ENCODE measurements at regions not wholly inside any gene's neighbourhood (a gene's known extent, or its start where the extent isn't known, plus 50 kb on each side); places are given as distances from the start of the nearest gene placed in this dataset.
A peak's percentile ranks its signal among the peaks of the same experiment; 100 is the strongest.
"Not testable (repeated sequence)": the region's sequence is repeated elsewhere in the genome, so short reads cannot be mapped to it uniquely, and the experiment has no call there.

GRCh38 chr1:43015269-43015668, 56.6 kb upstream of the SLC2A1 start (continued):
- TF ChIP-seq GFI1 (CRISPR knock-in tag; IDR thresholded peaks at IDR 0.05; ENCODE audit: borderline replicate concordance), result no peak
- no peak for TF ChIP-seq MTA1 (CRISPR knock-in tag; IDR thresholded peaks at IDR 0.05; ENCODE audit: borderline replicate concordance)
- TF ChIP-seq, protein P1, sequence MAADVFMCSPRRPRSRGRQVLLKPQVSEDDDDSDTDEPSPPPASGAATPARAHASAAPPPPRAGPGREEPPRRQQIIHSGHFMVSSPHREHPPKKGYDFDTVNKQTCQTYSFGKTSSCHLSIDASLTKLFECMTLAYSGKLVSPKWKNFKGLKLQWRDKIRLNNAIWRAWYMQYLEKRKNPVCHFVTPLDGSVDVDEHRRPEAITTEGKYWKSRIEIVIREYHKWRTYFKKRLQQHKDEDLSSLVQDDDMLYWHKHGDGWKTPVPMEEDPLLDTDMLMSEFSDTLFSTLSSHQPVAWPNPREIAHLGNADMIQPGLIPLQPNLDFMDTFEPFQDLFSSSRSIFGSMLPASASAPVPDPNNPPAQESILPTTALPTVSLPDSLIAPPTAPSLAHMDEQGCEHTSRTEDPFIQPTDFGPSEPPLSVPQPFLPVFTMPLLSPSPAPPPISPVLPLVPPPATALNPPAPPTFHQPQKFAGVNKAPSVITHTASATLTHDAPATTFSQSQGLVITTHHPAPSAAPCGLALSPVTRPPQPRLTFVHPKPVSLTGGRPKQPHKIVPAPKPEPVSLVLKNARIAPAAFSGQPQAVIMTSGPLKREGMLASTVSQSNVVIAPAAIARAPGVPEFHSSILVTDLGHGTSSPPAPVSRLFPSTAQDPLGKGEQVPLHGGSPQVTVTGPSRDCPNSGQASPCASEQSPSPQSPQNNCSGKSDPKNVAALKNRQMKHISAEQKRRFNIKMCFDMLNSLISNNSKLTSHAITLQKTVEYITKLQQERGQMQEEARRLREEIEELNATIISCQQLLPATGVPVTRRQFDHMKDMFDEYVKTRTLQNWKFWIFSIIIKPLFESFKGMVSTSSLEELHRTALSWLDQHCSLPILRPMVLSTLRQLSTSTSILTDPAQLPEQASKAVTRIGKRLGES (CRISPR knock-in tag; IDR thresholded peaks at IDR 0.05; ENCODE audit: borderline replicate concordance), result no peak

- BruUV-seq (replicated peaks); H3K4me3 ChIP-seq (replicated peaks in 1 of 3; ENCODE audit: insufficient read depth in 1 of 3, low read depth in 2 of 3, low read length in 3 of 3); H2AFZ ChIP-seq (ENCODE audit: low read length); H3K9ac ChIP-seq (ENCODE audit: insufficient read depth, low read depth, low read length); in situ Hi-C loops (cut with HindIII; ENCODE audit: extremely low pct_ligation_motif_present, low pct_unique_long_range_greater_than_20kb); ATAC-seq; POLR2A ChIA-PET; DNase-seq (ENCODE audit: low spot score); H3K27me3 ChIP-seq (ENCODE audit: control insufficient read depth in 1 of 2, insufficient read depth in 2 of 2, low read length in 2 of 2); H4K20me1 ChIP-seq (ENCODE audit: insufficient read depth, low read length); H3K4me2 ChIP-seq (ENCODE audit: low read depth, low read length); CTCF ChIA-PET (ENCODE audit: low intra/inter-chr PET ratio, low total read pairs); intact Hi-C loops (cut with micrococcal nuclease; ENCODE audit: unreplicated experiment); H3K36me3 ChIP-seq (replicated peaks in 1 of 2; ENCODE audit: control insufficient read depth in 1 of 2, insufficient read depth in 2 of 2, low read length in 2 of 2); FAIRE-seq; H3K27ac ChIP-seq (ENCODE audit: extremely low read length, insufficient read depth, low read length); H3K79me2 ChIP-seq (ENCODE audit: insufficient read depth, low read length); H3K9me3 ChIP-seq (ENCODE audit: low read length): not testable (repeated sequence)
- peaks cover 47% of the 10 kb centered on the region for H3K4me1 ChIP-seq (ENCODE audit: insufficient read depth, low read length)
- WGBS (ENCODE audit: low lambda C conversion rate), result 83% methylated on average over 10 of the region's 10 CpGs
Measured at GRCh38 chr1:43014579-43014978, 55.9 kb upstream of the SLC2A1 start.

- no peaks in the 10 kb centered on the region for H3K27me3 ChIP-seq (ENCODE audit: control insufficient read depth in 1 of 2, insufficient read depth in 2 of 2, low read length in 2 of 2)
- POLR2A ChIA-PET, result interaction anchor here (1.3 kb wide), 1 partner anchor 20 kb away, joined by 3 read pairs; no protein-coding TSS in a partner anchor
- in situ Hi-C loops (cut with HindIII; ENCODE audit: extremely low pct_ligation_motif_present, low pct_unique_long_range_greater_than_20kb), result no loop called here
- no peak overlapping the region for H2AFZ ChIP-seq (ENCODE audit: low read length)
- no TSS peak for BruUV-seq (replicated peaks)
- no peak for ATAC-seq
- DNase-seq (ENCODE audit: low spot score), result peak; percentile 79
- FAIRE-seq, result no peak
- H3K36me3 ChIP-seq (replicated peaks in 1 of 2; ENCODE audit: control insufficient read depth in 1 of 2, insufficient read depth in 2 of 2, low read length in 2 of 2), result no peaks in the 10 kb centered on the region
- H3K79me2 ChIP-seq (ENCODE audit: insufficient read depth, low read length), result no peaks in the 10 kb centered on the region
- no peaks in the 10 kb centered on the region for H3K9me3 ChIP-seq (ENCODE audit: low read length)
- no peaks in the 10 kb centered on the region for H4K20me1 ChIP-seq (ENCODE audit: insufficient read depth, low read length)
- H3K4me2 ChIP-seq (ENCODE audit: low read depth, low read length), result no peak overlapping the region
- no peak overlapping the region for H3K27ac ChIP-seq (ENCODE audit: extremely low read length, insufficient read depth, low read length)
- no peak overlapping the region for H3K9ac ChIP-seq (ENCODE audit: insufficient read depth, low read depth, low read length)
- H3K4me1 ChIP-seq (ENCODE audit: insufficient read depth, low read length), result peaks cover 55% of the 10 kb centered on the region
- intact Hi-C loops (cut with micrococcal nuclease; ENCODE audit: unreplicated experiment), result no loop called here
- no peak overlapping the region for H3K4me3 ChIP-seq (replicated peaks in 1 of 3; ENCODE audit: insufficient read depth in 1 of 3, low read depth in 2 of 3, low read length in 3 of 3)
- CTCF ChIA-PET (ENCODE audit: low intra/inter-chr PET ratio, low total read pairs), result no interaction called here
- 54% methylated on average over 2 of the region's 3 CpGs for WGBS (ENCODE audit: low lambda C conversion rate)
- TF ChIP-seq NR2F6 (IDR thresholded peaks at IDR 0.05), result no peak
- TF ChIP-seq NR2F6 (CRISPR knock-in tag; IDR thresholded peaks at IDR 0.05), result no peak
- no peak for TF ChIP-seq HDAC2 (CRISPR knock-in tag; IDR thresholded peaks at IDR 0.05)
- TF ChIP-seq BORCS8-MEF2B (CRISPR knock-in tag; IDR thresholded peaks at IDR 0.05), result no peak
- no peak for TF ChIP-seq CSRNP1 (CRISPR knock-in tag; IDR thresholded peaks at IDR 0.05)
- no peak for TF ChIP-seq ZNF10 (CRISPR knock-in tag; IDR thresholded peaks at IDR 0.05; ENCODE audit: borderline replicate concordance, low read depth)
- no peak for TF ChIP-seq TEAD3 (CRISPR knock-in tag; optimal IDR thresholded peaks at IDR 0.05; ENCODE audit: borderline replicate concordance)
- 0 out of 2 replicates have a peak, but pooled peaks have one; percentile 22 for TF ChIP-seq ZNF263 (CRISPR knock-in tag; IDR thresholded peaks at IDR 0.05)
- 0 out of 2 replicates have a peak, but pooled peaks have one; percentile 24 for TF ChIP-seq FOSL2 (CRISPR knock-in tag; IDR thresholded peaks at IDR 0.05)
Measured at GRCh38 chr1:43011020-43011419, 52.4 kb upstream of the SLC2A1 start.

Measured in HepG2 (cell line).